Nephron (organoid): ENCODE measurements at regions not wholly inside any gene's neighbourhood (a gene's known extent, or its start where the extent isn't known, plus 50 kb on each side); places are given as distances from the start of the nearest gene placed in this dataset.

Experiments
- H3K27ac Mint-ChIP-seq, 3 experiments: 2 replicates each; pipeline ENCODE4 v1.8.0; 2020; ENCODE audit warnings: mixed read lengths in 3 of 3, mild to moderate bottlenecking in 2 of 3, moderate library complexity in 1 of 3
- H3K27me3 Mint-ChIP-seq: 2 replicates; pipeline ENCODE4 v1.8.0; 2021; ENCODE audit warnings: low read depth, mild to moderate bottlenecking, moderate library complexity, mixed read lengths
- H3K36me3 Mint-ChIP-seq: 2 replicates; pipeline ENCODE4 v1.8.0; 2020; ENCODE audit warnings: low read depth, mixed read lengths
- H3K4me1 Mint-ChIP-seq: 2 replicates; pipeline ENCODE4 v1.8.0; 2020; ENCODE audit warnings: mixed read lengths
- H3K4me3 Mint-ChIP-seq, 3 experiments: 2 replicates each; pipeline ENCODE4 v1.8.0; 2020; ENCODE audit warnings: mild to moderate bottlenecking in 3 of 3, mixed read lengths in 3 of 3, moderate library complexity in 2 of 3
- H3K9me3 Mint-ChIP-seq: 2 replicates; pipeline ENCODE4 v1.8.0; 2020; ENCODE audit warnings: mixed read lengths
- CTCF ChIP-seq, 3 experiments: fragments of 200-600 bp; sonication (generic); IDR thresholded peaks; one replicate each; pipeline ENCODE4 v1.5.0; 2021; ENCODE audit warnings: antibody characterized with exemption in 3 of 3; ENCODE audit not compliant: unreplicated experiment in 3 of 3

GRCh38 chr13:60857698-60858097 is 460.7 kb downstream of the TDRD3 start:
- TF ChIP-seq CTCF (IDR thresholded peaks at IDR 0.05; ENCODE audit: unreplicated experiment in 3 of 3): no peak
- H3K27me3 Mint-ChIP-seq: no peaks in the 10 kb centered on the region
- H3K9me3 Mint-ChIP-seq: peaks cover 8% of the 10 kb centered on the region
- H3K27ac Mint-ChIP-seq: no peak overlapping the region
- no peak overlapping the region for H3K4me3 Mint-ChIP-seq
- H3K4me1 Mint-ChIP-seq: no peaks in the 10 kb centered on the region
- peaks cover 5% of the 10 kb centered on the region for H3K36me3 Mint-ChIP-seq

DNA sequence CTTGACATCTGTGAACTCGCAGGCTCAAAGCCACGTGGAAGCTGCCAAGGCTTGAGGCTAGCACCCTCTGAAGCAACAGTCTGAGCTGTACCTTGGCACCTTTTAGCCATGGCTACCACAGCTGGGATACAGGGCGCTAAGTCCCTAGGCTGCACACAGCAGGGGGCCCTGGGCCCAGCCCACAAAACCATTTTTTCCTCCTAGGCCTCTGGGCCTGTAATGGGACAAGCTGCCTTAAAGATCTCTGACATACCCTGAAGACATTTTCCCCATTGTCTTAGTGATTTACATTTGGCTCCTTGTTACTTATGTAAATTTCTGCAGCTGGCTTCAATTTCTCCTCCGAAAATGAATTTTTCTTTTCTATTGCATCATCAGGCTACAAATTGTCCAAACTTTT is 455.9 kb downstream of the TDRD3 start:
- Mint-ChIP-seq H3K27ac (no peak overlapping the region), H3K9me3 (peaks cover 18% of the 10 kb centered on the region), H3K36me3 (peaks cover 5% of the 10 kb centered on the region), H3K4me3 (no peak overlapping the region), H3K27me3 (no peaks in the 10 kb centered on the region), H3K4me1 (no peaks in the 10 kb centered on the region)
- TF ChIP-seq CTCF (IDR thresholded peaks at IDR 0.05; ENCODE audit: unreplicated experiment in 3 of 3): no peak

DNA sequence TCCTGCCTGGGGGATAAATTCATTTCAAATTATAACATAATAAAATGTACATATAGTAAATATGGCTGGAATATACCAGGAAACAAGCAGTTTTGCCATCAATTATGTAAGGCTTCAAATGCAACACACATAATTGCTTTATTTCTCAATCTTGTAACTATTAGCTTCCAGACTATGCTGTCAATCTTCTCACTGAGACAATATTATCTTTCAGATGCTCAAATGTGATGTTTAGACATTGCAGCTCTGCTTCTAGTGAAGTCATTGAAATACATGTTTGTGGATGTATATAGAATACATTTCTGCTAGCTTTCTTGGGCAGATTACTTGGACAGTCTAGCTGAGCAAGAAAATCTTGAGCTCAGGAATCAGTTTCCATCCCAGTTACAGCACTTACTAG is 454.4 kb downstream of the TDRD3 start:
- Mint-ChIP-seq H3K27me3 (no peaks in the 10 kb centered on the region), H3K9me3 (peaks cover 18% of the 10 kb centered on the region), H3K27ac (no peak overlapping the region), H3K4me1 (no peaks in the 10 kb centered on the region), H3K36me3 (peaks cover 5% of the 10 kb centered on the region), H3K4me3 (no peak overlapping the region)
- TF ChIP-seq CTCF (IDR thresholded peaks at IDR 0.05; ENCODE audit: unreplicated experiment in 3 of 3): no peak

GRCh38 chr13:60850526-60850925 is 453.5 kb downstream of the TDRD3 start:
- Mint-ChIP-seq H3K27me3 (no peaks in the 10 kb centered on the region), H3K36me3 (peaks cover 5% of the 10 kb centered on the region), H3K9me3 (peaks cover 20% of the 10 kb centered on the region), H3K4me3 (no peak overlapping the region), H3K27ac (no peak overlapping the region), H3K4me1 (no peaks in the 10 kb centered on the region)
- TF ChIP-seq CTCF (IDR thresholded peaks at IDR 0.05; ENCODE audit: unreplicated experiment in 3 of 3): no peak

GRCh38 chr13:60838581-60838980 is 441.6 kb downstream of the TDRD3 start:
- TF ChIP-seq CTCF (IDR thresholded peaks at IDR 0.05; ENCODE audit: unreplicated experiment in 3 of 3): no peak
- Mint-ChIP-seq H3K36me3 (no peaks in the 10 kb centered on the region), H3K27ac (peak overlapping the region in 1 of 3 experiments; percentile 13), H3K4me1 (no peaks in the 10 kb centered on the region), H3K9me3 (no peaks in the 10 kb centered on the region), H3K27me3 (no peaks in the 10 kb centered on the region), H3K4me3 (no peak overlapping the region)

- Mint-ChIP-seq H3K4me3 (no peak overlapping the region), H3K9me3 (peaks cover 4% of the 10 kb centered on the region), H3K27ac (no peak overlapping the region), H3K4me1 (no peaks in the 10 kb centered on the region), H3K36me3 (no peaks in the 10 kb centered on the region), H3K27me3 (no peaks in the 10 kb centered on the region)
- TF ChIP-seq CTCF (IDR thresholded peaks at IDR 0.05; ENCODE audit: unreplicated experiment in 3 of 3): no peak
These were observed 440.8 kb downstream of the TDRD3 start for GRCh38 chr13:60837806-60838205.
